ENCODE measurements at regions not wholly inside any gene's neighbourhood (a gene's known extent, or its start where the extent isn't known, plus 50 kb on each side); places are given as distances from the start of the nearest gene placed in this dataset.

DNA sequence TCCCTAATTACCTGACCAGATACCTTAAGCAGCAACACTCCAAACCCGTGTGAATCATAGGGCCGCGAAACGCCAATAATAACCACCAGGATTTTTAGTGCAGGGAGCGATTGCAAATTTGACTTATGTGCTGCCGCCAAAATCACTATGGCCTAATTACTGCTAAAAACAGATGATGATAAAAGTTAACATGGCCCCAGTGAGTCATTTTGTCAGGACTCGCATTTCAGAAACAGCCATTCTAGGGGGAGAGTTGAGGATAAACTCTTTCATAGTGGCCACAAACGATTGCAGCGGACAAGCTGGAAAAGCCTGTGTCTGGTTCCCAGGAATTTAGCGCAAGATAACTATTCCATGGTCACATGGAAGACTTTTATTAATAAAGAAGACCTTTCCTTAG, 103.4 kb downstream of the HLX start:
- DNase-seq (ENCODE audit: low read depth) = peak; percentile 15

DNA sequence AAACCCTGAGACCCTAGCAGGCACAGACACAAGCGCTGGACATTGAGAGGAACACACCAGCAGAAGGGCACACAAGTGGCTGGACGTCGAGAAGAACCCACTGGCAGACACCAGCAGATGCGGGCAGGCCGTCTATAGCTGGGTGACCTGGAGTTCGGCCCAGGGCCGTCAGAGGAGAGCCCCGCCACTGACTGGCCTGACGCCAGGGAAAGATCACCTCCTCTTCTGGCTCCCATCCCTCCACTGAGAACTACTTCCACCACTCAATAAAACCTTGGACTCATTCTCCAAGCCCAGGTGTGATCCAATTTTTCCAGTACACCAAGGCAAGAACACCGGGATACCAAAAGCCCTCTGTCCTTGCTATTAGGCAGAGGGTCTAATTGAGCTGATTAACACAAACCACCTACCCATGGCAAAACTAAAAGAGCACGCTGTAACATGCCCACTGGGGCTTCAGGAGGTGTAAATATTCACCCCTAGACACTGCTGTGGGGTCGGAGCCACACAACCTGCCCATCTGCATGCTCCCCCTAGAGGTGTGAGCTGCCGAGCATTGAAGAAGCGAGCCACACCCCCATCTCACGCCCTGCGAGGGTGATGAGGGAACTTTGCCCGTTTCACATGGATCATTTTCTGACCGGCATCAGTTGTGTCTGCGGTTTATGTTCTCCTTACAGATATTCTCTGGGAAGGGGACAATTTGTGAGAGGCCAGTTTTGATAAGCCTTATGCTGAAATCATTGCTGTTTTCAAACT, 104.8 kb downstream of the HLX start:
- peak; percentile 17 for DNase-seq (ENCODE audit: low read depth)

- peak; percentile 80 for DNase-seq (ENCODE audit: low read depth)
Measured at GRCh38 chr1:220990427-220991339, 111.4 kb downstream of the HLX start.

- no peak for DNase-seq (ENCODE audit: low read depth)
Measured at GRCh38 chr1:220991506-220991905, 112.3 kb downstream of the HLX start.

DNA sequence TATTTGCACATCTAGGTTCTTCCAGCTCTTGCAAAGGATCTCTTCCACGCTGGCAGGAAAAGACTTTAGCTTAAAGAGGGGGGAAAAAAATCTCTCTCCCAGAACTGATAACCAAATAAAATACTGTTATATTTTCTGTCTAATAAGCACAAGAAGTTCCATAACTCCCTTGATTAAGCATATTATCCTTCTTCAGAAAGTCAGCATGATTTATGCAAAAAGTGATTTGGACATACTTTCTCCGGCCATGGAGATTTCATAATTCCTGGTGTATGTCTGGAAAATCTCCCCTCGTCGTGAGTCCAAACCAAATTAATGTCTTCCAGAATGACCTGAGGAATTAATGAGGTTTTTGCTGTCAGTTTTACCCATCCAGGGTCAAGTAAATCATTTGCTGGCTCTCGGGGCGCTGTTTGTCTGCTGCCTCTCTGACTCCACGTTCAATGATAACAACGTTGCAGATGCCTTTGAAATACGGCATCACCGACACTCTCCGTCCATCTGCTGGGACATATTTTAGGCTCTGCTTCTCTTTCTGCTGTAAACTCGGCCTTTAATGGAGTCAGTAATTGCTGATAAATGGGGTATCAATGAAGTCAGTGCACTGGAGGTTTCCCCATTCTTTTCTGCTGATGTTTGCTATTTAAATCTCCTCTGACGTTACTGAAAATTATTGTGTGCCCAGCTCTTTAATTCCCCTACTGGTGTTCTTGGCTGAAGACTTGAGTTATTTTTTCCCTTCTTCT, 112.9 kb downstream of the HLX start:
- DNase-seq (ENCODE audit: low read depth) = peak; percentile 9

- peak; percentile 10 for DNase-seq (ENCODE audit: low read depth)
Measured at GRCh38 chr1:220992705-220993052, 113.4 kb downstream of the HLX start.

GRCh38 chr1:220994671-220995070, 115.4 kb downstream of the HLX start:
- no peak for DNase-seq (ENCODE audit: low read depth)

DNA sequence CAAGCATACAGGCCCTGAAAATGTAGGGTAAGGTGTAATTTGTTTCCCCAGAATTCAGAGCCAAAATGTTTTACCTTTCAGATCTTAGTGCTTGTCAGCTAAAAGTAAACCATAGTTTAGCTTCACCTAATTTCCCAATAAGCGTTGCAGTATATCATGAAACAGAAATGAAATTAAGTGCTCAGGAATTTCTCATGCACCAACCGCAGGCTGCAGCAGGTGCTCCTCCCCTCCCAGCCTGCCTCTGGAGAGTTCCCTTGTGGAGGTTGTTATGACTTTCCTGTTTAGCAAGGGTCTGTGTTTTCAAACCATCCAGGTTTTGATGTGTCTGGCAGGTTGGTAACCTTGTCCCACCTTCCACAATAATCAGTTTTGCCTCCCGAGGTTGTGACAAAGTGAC, 118.5 kb downstream of the HLX start:
- no peak for DNase-seq (ENCODE audit: low read depth)

DNA sequence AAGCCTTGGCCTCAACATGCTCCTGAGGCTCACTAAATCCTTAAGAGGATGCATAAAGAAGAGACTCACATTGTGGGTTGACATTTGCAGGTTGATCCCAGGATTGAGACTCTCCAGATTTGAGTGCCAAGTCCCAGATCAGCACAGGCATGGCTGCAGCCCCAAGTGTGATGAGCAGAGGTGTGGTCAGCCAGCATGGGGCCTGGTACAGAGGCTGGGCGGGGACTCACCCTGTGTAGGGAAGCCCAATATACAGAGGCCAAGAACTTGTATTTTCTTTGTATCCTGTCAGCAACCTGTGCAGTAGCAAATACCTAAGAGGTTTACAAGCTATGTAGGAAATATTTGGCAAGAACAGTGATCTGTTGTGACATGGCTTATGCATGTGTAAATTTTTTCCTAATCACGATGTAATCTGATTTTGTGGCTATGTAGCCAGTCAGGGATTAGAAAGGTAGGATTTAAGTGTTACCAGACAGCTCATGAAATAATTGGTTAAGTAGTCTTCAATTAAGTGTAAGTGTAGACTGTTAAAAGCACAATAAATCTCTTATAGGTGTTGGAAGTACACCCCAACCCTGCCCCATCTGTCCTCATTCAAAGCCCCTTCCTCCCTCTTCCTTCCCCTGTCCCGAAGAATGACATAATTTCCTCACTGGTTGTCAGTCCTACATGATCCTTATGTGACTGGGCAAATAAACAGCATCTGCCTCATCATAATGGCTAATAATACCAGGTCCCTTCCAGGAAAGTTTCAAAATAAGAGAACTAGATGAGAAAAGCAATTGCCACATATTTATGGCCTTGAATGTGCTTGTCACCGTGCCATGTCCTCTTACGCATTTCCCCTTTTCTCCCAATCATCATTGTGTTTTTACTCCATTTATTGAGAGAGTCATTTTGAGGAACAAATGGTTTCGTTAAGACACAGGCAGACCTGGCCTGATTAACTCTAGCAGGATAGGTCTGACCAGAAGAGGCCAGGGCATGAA, 120.9 kb downstream of the HLX start:
- DNase-seq (ENCODE audit: low read depth) = no peak

GRCh38 chr1:221001167-221001566, 121.9 kb downstream of the HLX start:
- no peak for DNase-seq (ENCODE audit: low read depth)

DNA sequence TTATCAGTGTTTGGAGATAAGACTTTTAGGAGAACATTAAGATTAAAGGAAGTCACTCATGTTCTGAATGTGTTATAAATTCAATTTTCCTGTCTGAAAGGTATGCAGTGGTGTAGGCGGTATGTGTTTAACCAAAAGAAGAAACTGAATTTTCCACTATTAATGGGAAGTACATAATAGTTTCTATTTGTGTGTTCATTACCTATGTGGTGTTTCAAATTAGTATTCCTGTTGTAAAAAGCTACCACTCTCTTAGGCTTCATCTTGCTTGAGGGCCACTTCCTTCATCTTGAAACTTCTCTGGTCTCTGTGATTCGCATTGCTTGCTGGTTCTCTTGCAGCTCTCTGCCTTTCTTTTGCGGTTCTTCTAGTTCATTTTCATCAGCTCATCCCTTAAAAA, 123.4 kb downstream of the HLX start:
- no peak for DNase-seq (ENCODE audit: low read depth)

GRCh38 chr1:221011145-221011544, 131.9 kb downstream of the HLX start:
- DNase-seq (ENCODE audit: low read depth) = no peak

- DNase-seq (ENCODE audit: low read depth) = no peak
Measured at GRCh38 chr1:221012120-221012519, 132.9 kb downstream of the HLX start.

- no peak for DNase-seq (ENCODE audit: low read depth)
Measured at GRCh38 chr1:221013691-221014660, 134.7 kb downstream of the HLX start.

- DNase-seq (ENCODE audit: low read depth) = no peak
Measured at GRCh38 chr1:221015159-221015790, 136.0 kb downstream of the HLX start.

DNA sequence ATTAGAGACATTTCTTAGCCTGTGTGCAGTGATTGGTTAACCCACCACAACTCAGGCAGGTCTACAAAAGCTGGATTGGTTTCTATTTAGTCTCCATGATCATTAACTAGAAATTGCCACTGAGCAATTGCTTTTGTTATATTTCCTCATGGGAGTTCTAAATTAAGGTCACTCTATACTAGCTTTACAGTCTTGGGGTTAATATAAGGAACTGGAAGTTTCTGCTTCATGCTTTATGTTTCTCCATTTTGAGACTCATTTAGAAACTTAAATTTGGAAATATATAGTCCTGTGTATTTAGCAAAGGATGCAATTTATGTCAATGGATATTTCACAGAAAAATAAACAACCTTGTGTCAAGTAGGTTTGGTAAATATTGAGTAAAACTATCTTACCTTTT, 137.5 kb downstream of the HLX start:
- DNase-seq (ENCODE audit: low read depth) = no peak

- no peak for DNase-seq (ENCODE audit: low read depth)
Measured at GRCh38 chr1:221018414-221018813, 139.2 kb downstream of the HLX start.

DNA sequence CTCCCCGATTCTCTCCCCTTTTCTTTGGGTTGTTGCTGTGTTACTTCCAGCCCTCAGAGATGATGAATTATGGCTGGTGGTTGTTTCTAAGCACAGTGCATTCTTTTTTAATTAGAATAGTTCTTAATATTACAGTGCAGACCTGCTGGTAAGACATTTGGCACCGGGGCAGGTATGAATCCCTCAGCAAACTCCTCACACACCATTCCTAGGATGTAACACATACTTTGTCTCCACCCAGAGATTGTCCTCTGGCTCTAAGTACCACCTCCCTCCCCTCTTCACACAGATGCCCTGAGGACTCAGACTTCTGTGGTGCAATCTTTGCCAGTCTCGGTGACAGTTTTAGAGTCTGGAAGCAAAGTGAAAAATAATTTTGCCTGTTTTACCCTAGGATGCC, 143.1 kb downstream of the HLX start:
- DNase-seq (ENCODE audit: low read depth) = no peak

- no peak for DNase-seq (ENCODE audit: low read depth)
Measured at GRCh38 chr1:221023482-221023881, 144.2 kb downstream of the HLX start.

- DNase-seq (ENCODE audit: low read depth) = no peak
Measured at GRCh38 chr1:221025501-221025900, 146.3 kb downstream of the HLX start.

Measured in RPMI7951 (cell line).